DOHH2 (cell line): ENCODE measurements at regions not wholly inside any gene's neighbourhood (a gene's known extent, or its start where the extent isn't known, plus 50 kb on each side); places are given as distances from the start of the nearest gene placed in this dataset.

Experiments used
- EZH2phosphoT487 ChIP-seq: fragments of 200-600 bp; sonication (generic); IDR thresholded peaks from 2 replicates; pipeline ENCODE4 v1.6.1; 2017; ENCODE audit warnings: borderline replicate concordance, mild to moderate bottlenecking, antibody characterized with exemption, low read length, moderate library complexity, mixed read lengths
- TF ChIP-seq, protein P1 (sequence below): fragments of 200-600 bp; sonication (generic); IDR thresholded peaks from one replicate; pipeline ENCODE4 v1.5.1; 2014; ENCODE audit warnings: antibody characterized with exemption, mild to moderate bottlenecking, low read depth, low read length; ENCODE audit not compliant: poor library complexity, severe bottlenecking

DNA sequence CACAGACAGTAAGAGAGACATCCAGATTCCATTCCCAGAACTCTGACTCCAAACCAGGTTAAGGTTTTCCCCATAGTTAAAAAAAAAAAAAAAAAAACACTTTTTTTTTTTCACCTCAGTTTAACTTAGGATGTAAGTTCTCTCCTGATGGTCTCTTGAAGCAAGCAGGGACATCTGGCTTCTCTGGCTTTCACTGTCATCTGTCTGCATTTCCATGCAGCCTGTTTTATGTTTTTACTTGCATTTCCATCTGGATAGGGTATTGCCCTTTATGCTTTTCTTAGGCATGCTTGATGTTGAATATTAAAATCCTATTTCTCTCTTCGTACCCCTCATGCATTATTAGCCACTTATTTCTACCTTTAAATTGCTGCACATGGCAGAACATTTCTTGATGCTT, 135.3 kb upstream of the WWC1 start:
- TF ChIP-seq, protein P1, sequence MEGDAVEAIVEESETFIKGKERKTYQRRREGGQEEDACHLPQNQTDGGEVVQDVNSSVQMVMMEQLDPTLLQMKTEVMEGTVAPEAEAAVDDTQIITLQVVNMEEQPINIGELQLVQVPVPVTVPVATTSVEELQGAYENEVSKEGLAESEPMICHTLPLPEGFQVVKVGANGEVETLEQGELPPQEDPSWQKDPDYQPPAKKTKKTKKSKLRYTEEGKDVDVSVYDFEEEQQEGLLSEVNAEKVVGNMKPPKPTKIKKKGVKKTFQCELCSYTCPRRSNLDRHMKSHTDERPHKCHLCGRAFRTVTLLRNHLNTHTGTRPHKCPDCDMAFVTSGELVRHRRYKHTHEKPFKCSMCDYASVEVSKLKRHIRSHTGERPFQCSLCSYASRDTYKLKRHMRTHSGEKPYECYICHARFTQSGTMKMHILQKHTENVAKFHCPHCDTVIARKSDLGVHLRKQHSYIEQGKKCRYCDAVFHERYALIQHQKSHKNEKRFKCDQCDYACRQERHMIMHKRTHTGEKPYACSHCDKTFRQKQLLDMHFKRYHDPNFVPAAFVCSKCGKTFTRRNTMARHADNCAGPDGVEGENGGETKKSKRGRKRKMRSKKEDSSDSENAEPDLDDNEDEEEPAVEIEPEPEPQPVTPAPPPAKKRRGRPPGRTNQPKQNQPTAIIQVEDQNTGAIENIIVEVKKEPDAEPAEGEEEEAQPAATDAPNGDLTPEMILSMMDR, result no peak
- TF ChIP-seq EZH2phosphoT487, result no peak
